SHP77 treated with DMSO at 0.1 percent for 48 hours (cell line): ENCODE measurements at regions not wholly inside any gene's neighbourhood (a gene's known extent, or its start where the extent isn't known, plus 50 kb on each side); places are given as distances from the start of the nearest gene placed in this dataset.

Source experiments
- DNase-seq: peaks from one replicate; lab custom pipeline; 2025; lab: John Stamatoyannopoulos, UW

DNA sequence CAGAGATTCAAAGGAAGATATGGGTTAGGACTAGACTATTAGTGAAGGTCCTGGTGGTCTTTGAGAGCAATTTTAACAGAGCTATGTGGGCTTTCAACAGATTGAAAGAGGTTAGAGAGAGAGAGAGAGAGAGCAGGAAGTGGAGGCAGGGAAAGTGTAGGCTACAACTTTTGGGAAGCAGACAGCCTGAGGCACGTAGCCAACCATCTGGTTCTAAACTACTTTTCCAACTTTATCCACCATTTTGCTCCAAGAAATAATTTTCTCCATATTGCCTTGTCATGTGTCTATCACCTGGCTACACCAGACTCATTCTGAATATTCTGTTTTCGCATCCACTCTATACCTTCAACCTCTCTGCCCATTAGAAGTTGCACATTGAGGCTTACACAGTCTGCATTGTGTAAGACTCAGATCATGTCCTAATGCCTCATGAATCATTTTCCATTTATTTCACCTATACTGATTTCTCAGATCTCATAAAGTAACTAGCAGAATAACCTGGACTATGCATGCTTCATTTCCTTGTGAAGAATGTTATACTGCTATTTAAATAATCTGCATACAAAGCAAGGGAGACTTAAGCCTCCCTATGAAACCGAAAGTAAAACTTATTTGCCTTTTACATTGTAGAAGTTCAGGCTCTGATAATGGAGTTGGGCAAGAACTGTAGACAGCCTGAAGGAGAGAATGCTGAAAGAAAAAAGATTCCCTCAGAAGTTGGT is 235.6 kb downstream of the ELAVL2 start:
- DNase-seq: no peak

DNA sequence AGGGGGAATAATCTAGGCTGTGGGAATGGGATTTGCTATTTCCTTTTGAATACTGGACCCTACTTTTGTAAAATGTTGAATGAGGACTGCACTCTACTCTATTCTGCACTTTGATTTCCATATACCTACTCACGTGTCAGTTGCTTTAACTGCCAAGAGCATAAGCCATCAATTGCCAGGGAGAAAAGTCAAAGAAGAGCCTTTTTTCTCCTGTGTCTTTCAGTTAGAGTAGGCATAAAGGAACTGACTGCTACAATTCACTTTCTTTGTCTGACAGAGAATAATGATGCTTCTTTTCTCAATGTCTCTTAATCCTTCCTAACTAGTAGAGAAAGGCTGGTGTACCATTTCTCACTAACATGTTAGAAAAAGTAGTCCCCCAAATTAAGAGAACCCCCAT is 231.6 kb downstream of the ELAVL2 start:
- no peak for DNase-seq

DNA sequence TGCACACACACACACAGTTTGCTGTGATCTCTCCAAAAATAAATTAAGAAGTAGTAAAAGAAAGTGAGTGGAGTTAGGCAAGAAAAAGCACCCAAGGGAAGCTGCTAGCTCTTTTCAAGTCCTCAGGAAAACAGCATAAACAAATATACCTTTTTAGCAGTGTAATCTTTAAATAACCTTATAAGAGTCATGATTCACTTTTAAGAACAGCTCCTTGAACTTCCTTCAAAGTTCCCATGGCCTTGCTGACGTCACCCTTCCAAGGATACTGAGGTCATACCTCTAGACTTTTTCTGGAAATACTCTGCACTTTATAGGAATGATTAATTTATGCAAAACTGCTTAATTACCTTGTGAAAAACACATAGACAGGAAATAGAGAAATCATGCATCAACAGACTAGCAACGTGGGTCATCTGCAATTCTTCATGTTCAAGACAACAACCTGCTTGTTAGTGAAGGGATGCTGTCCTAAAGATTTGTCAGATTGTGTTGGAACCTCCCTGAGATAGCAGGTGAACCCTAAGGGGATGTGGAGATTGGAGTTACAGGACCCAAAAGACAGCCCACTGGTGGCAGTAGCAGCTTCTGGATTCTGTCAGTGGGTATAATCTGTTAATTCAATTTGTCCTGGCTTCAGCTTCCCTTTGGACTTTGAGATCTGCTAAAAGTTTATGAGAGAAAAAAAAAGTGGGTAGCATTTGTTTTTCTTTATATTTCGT is 229.0 kb downstream of the ELAVL2 start:
- no peak for DNase-seq

DNA sequence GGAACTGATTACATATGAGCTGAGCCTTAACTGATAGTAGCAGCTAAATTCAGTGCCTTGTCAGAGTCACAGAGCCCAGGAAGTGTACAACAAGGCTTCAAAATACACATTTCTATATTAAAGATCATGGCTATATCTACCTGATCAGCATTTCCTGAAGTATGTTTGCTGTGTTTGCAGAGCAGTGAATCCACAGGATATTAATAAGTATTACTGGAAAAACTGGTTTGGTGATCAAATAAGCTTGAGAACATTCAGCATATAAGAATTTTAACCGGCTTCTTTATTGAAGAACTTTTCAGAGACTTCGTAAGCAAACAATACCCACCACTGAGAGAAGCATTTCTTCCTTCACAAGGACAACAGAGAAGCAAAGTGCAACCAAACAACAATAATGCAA is 227.0 kb downstream of the ELAVL2 start:
- no peak for DNase-seq

DNA sequence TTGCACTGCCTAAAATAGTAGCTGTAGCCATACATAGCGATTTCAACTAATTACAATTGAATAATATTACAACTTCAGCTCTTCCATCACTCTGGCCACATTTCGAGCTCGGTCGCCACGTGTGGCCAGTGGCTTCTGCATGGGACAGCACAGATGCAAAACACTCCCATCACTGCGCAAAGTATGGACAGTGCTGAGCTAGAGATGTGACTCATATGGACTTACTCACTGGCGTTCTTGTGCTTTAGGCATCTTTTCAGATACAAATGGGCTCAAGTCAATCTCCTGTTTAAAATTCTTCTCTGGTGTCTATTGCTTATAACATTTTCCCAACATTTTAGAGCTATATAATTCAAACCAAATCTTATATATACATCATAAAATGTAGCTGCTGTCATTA is 222.7 kb downstream of the ELAVL2 start:
- no peak for DNase-seq

DNA sequence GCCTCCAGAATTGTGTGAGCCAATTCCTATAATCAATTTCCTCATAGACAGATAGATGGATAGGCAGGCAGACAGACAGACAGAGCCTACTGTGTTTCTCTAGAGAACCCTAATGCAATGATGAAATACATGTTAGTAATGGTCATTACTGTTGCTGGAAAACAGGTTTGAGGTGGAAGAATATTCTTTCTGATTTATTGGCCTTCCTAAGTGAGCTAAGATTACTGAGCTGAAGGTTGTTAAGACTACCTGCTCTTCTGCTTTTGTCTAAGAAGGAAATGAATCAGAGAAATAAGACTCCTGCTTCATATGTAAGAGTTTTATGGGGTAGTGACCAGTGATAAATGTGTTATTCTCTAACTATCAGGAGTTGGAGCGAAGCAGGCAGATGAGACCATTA is 219.9 kb downstream of the ELAVL2 start:
- no peak for DNase-seq

DNA sequence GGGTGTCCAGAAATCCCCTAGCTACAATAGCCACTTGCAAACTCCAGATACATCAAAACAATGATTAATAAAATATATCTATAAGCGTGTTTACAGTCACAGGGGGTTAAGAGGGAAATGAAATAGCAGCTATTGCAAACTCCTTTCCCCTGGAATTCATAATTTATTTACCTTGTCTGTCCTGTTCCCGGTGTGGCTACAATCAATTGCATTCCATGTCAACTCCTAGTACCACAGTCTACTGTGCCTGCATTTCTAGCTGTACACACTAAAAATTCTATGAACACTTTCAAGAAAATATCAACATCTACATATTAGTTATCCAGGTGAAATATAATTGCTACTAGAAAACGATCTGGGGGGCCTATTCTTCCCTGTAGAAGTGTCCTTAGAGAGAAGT is 217.6 kb downstream of the ELAVL2 start:
- no peak for DNase-seq

DNA sequence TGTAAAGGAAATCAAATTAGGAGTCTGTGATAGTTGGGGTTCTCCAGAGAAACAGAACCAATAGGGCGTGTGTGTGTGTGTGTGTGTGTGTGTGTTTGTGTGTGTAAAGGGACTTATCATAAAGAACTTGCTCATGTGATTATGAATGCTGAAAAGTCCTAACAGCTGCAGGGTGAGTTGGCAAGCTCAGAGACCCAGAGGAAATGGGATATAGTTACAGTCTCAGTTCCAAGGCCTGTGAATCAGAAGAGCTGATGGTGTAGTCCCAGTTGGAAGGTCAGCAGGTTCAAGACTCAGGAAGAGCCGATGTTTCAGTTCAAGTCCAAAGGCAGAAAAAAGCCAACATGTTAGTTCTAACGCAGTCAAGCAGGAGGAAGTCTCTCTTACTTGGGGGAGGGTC is 214.2 kb downstream of the ELAVL2 start:
- no peak for DNase-seq

DNA sequence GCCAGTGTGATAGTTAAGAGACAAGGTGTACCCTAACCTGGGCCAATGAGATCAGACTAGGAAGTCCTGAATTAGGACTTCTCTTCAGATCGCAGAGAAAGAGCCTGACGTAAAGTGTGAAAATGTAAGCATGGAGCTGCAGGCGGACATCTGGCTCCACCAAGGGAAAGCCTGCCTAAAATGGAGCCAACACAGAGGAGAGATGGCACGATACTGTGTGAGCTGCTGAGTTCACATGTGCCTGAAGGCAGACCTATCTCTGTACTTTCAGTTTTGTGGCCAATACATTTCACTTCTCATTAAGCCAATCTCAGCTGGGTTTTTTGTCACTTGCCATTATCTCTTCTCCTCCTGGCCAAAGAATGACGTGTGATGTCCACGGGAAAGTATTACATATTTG is 210.5 kb downstream of the ELAVL2 start:
- no peak for DNase-seq

DNA sequence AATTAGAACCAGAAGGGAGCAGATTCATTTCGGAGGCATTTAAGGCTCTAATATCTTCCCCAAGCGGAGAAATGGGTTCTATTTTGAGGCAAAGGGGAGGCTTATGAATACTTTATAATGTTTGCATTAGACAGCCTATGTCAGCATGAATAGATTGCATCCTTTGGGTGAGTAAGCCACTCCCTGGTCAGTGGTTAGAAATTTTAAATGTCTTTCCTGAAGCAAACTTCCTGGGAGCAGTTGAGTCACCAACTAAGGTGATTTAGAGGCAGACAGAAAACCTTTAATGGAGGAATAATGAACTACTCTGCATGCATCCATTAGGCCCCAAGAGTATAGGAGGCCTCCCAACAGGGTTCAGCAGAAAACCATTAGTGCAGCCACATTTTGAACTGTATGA is 204.9 kb downstream of the ELAVL2 start:
- no peak for DNase-seq

DNA sequence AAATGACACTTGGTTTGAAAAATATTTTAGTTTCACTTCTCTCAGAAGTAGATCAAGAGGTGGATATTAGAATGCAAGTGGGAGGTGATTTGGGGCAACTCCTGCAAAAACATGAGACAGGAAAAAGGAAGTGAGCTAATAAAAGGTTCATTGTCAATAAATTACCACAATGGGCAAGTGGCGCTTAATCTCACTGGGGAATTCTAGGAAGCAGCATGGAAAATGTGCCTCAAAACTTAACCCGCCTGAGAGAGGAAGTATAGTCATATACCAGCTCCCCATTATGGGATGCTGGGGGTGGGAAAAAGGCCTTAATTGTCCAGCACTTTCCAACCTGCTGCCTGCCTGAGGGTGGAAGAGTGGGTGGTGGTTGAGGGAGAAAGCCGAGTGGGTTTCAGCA is 204.1 kb downstream of the ELAVL2 start:
- no peak for DNase-seq

DNA sequence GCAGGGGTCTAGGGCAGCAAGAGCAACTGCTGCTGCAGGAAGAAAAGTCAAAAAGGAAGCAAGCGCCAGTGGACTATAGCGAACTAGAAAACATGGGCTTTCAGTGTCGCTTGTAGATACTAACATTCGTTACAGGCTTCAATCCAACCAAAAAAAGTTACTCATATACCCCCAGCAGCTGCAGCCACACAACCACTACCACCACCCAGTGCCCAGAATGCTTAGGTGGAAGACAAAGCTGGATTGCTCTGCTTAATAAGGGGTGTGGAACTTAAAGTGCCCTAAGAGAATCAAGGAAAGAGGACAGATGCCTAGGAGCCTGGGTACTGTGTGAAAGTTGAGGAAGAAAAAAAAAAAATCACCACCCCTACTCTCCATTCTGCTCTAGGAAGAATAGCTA is 203.6 kb downstream of the ELAVL2 start:
- no peak for DNase-seq

DNA sequence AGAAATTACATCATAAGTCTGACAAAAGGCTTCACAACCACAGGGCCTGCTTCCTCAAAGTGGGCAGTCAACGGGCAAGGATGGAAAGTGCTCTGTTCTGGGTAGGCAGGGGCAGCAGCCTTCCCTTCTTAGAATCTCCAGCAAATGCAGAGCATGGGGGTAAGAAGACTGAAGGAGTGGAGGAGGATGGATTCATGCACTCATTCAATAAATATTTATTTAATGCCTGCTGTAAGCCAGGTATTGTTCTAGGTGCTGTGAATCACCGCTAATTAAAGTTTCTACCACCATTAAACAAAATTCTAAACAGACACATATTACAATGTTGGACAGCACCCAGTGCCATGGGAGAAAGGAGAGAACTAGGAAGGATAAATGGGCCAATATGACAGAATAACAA is 195.6 kb downstream of the ELAVL2 start:
- DNase-seq: no peak

DNA sequence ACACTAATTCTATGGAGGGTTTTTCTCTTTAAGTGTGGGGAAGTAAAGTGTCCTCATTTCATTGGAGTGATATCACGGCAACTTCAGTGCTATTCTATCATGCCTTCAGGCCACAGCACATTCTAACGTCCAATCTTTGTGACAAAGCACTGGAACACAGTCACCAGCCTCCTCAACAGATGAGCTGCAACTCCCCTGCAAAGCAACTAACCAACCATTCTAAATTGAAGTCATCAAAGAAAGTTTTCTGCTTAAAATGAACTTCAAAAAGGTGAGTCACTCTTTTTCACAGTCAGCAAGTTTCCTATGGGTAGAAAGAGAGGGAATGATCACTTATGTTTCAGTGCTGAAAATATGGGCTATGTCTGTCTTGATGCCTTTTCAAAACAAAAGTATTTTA is 190.8 kb downstream of the ELAVL2 start:
- DNase-seq: no peak

DNA sequence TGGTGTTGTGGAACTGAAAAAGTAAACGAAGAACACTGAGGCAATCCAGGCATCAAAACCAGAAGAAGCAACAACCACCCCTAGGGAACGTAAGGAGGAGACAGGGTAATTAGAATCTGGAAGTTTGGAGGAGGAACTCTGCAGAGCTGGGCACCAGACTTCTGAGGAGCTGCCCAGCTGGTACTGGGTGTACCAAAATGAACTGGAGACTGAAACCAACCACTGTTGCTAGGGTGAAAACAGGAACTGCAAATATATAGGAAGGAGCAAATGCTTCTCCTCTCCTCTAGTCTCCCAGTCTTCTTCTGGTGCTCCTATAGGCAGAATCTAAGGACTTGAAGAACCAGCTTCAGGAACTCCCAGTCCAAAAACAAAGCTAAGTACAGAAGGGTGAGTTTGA is 189.8 kb downstream of the ELAVL2 start:
- DNase-seq: no peak

DNA sequence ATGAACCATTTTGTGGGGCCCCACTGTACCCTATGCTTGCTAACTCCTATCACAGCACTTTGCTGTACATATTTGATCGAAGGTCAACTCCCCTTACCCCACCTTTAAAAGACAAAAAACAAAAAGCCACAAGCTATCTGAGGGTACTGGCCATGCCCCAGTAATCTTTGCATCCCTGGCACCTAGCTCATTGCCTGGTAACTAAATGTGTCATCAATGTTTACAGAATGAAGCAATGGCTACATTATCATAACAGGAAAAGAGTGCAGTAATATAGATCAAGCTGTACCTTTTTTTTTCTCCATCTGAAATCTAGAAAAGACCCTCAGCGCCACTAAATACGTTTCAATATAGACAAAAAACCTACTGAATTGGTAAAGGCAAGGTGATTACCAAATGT is 188.0 kb downstream of the ELAVL2 start:
- DNase-seq: no peak

DNA sequence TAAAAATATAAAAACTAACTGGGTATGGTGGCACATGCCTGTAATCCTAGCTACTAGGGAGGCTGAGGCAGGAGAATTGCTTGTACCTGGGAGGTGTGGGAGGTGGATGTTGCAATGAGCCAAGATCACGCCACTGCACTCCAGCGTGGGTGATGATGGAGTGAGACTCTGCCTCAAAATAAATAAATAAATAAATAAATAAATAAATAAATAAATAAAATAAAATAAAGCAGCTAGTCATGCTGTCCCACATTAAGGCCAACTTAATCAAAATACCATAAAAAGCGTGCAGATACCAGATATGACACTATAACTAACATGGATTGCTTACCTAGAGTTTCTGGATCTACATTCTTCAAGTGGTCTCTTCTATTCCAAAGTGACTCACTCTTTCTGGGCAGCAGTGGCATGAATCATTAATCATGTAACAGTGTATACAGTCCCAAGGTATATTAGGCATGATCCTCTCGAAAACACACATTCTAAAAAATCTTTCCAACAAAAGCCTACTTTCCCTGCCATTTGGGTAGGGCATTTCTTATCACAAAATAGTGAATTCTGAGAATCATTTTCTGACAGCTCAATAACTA is 187.1 kb downstream of the ELAVL2 start:
- no peak for DNase-seq
